ENCODE measurements at regions not wholly inside any gene's neighbourhood (a gene's known extent, or its start where the extent isn't known, plus 50 kb on each side); places are given as distances from the start of the nearest gene placed in this dataset.

DNA sequence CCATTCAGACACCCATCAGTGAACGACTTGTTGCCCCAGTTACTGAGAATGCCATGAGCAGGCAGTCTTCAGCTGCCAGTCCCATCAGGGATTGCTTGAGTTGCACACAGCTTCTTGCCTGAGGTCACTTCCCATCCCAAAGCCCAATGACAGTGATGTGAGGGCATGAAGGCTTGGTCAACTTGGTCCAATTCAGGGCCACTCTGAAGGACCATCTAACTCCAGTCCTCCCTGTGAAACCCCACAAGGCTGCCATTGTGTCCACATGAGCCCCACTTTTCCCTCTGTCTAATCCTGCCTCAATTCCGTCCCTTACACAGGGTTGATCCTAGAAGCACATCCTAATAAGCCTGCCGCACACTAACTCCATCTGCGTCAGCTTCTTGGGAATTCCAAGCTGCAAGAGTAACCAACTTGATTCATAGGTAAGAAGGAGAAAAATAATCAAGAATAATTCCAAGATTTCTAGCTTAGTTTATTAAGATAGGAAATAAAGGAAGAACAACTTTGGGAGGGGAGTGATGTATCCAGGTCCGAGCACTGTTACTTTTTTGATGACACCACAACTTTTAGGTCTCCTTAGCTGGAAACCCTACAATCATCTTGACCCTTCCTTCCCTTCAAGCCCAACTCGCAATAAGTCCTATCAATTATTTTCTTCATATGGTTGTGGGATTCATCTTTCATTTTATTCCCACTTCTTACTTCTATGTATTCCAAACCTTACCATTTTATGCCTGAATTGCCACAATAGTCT is 110.9 kb downstream of the LRRC30 start:
- DNase-seq (ENCODE audit: insufficient read length, low spot score) (no peak), FAIRE-seq (no peak)

DNA sequence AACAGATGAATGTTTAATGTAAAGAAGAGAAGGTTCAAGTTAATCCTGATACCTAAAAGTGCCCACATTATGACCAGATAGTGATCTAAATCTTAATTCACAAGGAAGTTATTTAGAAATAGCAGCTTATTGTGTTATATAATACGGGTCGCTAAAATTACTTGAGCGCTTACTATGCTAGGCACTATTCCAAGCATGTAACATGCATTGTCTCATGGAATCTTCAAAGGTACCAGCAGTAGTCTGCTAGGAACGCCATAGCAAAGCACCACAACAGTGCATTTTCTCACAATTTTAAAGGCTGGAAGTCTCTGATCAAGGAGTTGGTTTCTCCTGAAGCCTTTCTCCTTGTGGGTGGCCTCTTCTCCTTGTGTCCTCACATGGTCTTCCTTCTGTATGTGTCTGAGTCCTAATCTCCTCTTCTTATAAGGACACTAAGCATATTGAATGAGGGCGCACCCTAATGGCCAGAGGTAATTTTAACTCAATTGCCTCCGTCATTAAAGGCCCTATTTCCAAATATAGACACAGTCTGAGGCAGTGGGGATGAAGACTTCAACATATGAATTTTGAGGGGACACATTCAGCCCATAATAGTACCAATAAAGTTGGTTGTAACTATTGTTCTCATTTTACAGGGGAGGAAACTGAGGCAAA is 118.4 kb downstream of the LRRC30 start:
- DNase-seq (ENCODE audit: insufficient read length, low spot score), result no peak
- FAIRE-seq, result no peak

DNA sequence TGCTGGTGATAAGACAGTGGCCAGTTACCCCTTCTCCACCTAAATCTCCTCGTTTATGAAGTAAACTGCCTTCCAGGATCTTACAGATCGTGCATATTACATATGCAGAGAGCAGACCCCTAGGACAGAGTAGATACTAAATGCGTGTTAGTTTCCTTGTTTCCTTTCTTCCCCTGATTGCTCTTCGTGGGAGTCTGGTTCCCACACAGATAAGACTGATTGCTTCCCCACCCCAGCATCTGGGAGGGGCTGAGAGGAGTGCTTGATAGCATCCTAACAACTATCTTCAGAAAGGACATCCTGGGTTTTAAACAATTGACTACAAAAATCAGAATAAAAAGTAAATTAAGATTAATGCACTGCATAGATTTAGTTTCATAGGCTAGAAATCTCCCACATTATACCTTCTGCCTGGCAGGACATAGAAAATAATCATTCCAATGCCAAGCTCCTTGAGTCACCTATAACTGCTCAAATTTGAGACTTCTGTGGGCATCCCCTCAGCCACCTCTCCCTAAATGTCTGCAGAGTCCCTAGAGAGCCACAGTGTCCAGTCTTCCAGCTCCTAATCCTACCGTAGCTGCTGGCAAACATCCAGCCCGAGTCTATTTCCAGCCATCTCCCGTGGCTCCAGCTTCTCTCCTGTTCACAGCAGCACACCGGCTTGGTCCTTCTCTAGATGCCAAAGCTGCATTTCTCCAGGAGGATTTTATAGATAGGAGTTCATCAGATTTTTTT is 128.3 kb downstream of the LRRC30 start:
- DNase-seq (ENCODE audit: insufficient read length, low spot score) (no peak), FAIRE-seq (no peak)

DNA sequence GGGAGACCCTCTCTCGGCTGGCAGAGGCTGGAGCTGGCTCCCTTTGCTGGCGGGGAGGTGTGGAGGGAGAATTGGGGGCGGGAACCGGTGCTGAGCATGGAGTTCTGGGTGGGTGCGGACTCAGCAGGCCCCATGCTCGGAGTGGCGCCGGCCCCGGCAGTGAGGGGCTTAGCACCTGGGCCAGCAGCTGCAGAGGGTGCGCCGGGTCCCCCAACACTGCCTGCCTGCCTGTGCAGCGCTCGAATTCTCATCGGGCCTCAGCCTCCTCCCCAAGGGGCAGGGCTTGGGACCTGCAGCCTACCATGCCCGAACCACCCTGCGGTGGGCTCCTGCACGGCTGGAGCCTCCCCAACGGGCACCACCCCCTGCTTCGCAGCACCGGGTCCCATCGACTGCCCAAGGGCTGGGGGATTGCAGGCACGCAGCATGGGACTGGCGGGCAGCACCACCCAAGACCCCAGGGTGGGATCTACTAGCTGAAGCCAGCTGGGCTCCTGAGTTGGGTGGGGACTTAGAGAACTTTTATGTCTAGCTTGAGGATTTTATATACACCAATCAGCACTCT is 129.8 kb downstream of the LRRC30 start:
- DNase-seq (ENCODE audit: insufficient read length, low spot score) (no peak), FAIRE-seq (no peak)

DNA sequence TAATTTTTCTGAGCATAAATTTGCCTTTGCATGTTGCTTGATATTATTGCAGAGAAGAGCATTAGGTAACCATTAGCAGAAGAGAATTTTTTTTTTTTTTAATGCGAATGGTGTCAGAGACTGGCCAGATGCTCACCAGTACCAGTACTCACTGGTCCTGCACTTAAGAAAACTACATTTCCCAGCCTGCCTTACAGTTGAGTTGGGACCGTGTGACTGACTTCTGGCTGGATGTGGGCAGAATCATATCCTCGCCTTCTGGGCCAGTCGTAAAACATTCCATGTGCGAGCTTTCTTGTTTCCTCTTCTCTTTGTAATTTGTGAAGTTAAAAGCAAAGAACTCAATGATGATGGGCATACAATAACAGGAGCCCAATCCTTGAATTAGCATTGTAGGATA is 132.4 kb downstream of the LRRC30 start:
- DNase-seq (ENCODE audit: insufficient read length, low spot score), result no peak
- FAIRE-seq, result no peak

DNA sequence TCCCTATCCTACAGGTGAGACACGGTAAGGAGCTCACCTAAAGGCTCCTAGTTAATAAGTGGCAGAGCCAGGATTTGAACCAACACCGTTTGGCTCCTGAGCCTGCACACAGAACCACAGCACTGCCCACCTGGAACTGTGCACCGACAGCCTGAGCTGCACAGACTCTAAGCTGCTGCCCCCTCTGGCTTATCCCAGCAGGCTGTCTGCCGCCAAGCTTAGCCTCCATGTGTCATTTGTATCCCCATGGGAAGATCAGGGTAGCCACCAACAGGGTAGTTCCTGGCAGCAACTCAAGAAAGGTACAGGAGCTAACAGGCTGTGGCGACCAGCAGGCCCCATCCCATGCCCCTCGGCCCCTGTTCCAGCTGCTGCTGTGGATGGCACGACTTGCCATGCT is 135.7 kb downstream of the LRRC30 start:
- no peak for FAIRE-seq

DNA sequence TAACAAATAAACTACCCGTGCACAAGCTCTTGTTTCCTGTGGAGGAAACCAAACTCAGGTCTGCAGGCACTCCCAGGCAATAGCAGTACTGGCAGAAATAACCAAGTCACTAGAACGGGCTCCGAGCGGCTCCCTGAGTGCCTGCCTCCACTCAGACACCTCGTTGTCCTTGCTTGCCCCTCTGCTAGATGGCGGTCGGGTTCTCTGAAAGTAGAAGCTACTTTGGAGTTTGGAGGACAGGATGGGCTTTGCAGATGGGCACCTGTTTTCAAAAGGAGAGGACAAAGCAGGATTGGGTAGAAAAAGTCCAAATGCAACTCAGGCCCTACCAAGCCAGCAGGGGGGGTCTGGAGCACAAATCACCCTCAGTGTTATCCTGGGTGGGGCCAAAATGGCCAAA is 136.4 kb downstream of the LRRC30 start:
- no peak for DNase-seq (ENCODE audit: insufficient read length, low spot score)
- FAIRE-seq, result no peak

More for the DNA sequence above, 135.7 kb downstream of the LRRC30 start:
- no peak for DNase-seq (ENCODE audit: insufficient read length, low spot score)

DNA sequence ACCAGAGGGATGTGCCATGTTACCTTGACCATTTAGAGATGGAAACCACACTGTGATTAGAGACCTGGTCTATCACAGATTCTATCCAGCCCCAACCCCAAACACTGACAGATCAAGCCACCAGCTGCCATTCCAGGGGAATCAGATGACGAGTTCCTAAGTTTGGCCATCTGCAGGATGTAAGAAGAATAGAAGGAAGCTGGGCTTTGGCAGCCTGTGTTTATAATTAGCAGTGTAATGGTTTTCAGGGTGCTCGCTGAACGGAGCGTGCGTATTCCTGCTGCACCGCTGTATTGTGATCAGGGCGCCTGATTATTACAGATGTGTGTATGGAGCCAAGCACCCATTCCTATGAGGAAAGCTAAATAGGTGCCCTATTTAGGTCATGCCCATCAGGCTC is 138.1 kb downstream of the LRRC30 start:
- DNase-seq (ENCODE audit: insufficient read length, low spot score), result no peak
- no peak for FAIRE-seq

DNA sequence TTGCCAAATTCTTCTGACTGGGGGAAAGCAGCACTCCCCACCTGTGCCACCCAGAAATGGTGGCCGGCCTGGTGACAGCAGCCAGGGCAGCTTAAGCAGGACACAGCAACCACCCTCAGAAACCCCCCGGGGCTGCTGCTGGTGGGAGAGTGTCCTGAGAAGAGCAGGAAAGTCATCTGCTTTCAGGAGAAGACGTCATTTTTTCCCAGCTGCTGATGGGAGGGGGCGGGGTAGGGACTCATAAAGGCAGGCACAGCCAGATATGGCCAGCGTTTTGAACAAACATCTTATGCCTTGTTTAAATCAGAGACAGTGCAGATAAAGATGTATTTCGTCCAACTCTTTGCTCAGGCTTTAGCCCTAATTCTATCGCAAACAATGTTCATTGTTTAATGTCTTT is 139.5 kb downstream of the LRRC30 start:
- DNase-seq (ENCODE audit: insufficient read length, low spot score), result no peak
- no peak for FAIRE-seq

DNA sequence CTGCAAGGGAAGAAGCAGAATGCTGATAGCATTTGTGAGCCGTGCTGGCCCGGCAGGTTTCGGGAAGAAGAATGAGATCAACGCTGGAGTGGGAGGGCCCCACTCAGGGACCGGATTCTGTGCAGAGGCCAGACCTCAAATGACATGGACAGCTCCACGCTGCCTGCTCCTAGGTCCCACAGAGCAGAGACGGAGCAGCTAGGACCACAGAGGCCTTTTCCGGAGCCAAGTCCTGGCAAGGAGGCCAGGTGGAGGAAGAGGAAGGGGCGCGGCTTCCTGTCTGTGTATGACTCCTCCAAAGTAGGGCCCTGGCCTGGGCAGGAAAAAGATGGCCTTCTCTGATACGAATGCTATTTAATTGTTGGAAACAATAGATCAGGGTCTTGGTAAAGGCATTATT is 139.9 kb downstream of the LRRC30 start:
- no peak for FAIRE-seq
- DNase-seq (ENCODE audit: insufficient read length, low spot score), result no peak

DNA sequence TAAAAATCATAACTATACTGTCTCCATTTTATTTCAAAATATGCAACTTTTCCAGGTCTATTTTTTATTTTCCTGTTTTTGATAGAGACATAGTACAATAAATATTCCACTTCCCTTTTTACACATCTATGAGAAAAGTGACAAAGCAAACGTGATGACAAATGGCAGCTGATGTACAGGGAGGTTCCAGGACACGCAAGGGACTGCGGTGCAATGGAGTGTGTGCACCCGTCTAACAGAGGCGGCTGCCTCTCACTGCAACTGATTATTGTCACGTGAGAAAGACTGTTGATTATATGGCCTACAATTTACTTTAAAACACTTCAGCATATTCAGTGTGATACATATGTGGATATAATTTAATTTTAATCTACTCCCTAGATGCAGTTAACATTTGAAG is 142.6 kb downstream of the LRRC30 start:
- FAIRE-seq, result no peak
- no peak for DNase-seq (ENCODE audit: insufficient read length, low spot score)

DNA sequence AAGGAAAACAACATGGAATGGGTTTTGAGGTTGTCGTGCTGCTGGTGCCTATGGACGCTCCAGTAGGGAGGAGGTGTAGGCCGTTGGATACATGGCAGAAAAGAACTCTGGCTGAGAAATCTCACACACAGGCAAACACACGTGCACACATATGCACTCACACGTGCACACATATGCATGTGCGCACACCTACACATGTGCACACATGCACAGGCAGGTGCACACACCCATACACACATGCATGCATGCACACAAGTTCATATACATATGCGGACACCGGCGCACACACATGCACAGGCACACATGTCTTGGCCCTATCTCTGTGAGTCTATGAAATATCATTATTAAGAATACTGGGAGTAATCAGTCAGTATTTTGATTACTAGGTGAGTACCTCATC is 150.4 kb downstream of the LRRC30 start:
- FAIRE-seq, result no peak
- no peak for DNase-seq (ENCODE audit: insufficient read length, low spot score)

DNA sequence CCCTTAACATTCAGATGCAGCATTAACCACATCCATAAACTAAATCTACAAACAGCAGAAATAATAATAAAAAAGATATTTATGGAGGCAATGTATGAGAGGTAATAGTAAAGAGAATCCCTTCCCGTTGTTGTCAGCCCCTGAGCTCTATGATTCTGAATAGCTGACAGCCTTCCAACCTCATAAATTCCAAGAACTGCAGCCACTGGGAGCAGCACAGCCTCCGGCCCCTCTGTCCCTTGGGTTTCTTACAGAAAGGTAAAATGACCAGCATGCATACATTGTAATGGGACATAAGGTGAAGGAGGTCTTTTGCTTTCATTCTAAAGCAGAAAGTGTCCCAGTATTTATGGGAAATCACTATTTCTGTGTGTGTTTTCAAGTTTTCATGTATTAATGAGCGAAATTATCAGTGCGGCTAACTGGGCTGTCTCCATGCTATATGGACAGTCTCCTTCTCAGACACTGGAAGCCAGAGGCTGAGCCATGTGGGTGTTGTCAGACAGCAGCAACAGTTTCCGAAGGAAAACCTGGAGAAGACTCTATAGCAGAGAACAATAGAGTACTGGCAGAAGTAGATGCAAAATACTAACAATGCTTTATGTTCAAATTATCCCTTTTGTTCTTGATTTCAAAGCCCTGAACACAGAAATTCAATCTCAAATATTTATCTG is 151.6 kb downstream of the LRRC30 start:
- DNase-seq (ENCODE audit: insufficient read length, low spot score) (no peak), FAIRE-seq (no peak)

DNA sequence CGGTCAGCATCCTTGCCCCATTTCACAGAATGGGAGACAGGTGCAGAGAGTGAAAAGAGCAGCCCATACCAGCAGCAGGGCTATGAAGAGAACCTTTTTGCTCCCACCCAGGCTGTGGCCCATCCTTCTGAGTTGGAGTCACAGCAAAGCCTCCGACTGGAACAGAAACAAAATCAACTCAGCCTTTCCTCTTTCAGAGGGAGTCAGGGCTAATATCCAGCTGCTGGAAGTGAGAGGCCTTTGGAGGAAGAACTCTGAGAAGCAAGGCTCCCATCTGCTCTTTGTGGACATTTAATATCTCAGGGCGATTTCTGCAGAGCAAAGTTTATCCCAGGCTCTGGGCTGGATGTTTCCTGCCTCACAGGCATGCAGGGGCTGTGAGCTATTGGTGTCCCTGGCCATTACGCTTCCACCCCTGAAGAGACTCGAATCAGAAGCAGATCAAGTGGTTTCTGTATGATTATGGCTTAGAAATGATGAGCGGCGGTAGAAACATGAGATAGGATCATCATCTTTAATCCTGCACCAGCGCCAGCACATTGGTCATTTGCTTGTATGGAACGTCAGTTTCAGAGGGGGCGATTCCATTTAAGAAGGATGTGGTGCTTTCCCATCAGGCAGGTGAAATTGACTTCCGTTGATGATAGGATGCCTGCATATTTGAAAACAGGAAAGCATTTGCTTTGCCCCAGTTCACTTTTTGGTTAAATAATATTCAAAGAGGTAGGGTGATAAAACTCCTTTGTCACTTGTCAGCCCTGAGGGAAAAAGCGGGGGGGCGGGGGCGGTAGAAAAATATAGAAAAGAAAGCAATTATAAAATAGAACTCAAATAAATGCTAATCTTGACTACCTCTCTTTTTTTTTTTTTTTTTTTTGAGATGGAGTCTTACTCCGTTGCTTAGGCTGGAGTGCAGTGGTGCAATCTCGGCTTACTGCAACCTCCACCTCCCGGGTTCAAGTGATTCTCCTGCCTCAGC is 152.4 kb downstream of the LRRC30 start:
- no peak for DNase-seq (ENCODE audit: insufficient read length, low spot score)
- no peak for FAIRE-seq

DNA sequence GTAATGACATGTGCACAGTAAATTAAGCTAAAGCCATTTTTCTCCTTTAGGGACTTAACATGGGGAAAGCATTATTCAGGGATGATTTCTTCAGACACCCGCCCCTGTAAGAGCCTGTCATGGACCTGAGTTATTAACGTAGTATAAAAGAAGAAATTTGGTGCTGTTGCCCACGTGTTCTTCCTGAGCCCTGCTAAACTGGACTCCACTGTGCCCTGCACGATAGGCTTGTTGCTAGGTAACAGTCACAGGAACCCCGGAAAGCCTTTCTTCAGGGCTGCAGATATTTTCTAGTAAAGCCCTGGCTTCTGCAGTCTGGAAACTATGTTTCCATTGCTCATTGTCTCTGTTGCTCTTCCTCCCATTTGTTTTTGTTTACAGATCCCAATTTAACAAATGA is 157.9 kb downstream of the LRRC30 start:
- FAIRE-seq, result no peak
- DNase-seq (ENCODE audit: insufficient read length, low spot score), result no peak

DNA sequence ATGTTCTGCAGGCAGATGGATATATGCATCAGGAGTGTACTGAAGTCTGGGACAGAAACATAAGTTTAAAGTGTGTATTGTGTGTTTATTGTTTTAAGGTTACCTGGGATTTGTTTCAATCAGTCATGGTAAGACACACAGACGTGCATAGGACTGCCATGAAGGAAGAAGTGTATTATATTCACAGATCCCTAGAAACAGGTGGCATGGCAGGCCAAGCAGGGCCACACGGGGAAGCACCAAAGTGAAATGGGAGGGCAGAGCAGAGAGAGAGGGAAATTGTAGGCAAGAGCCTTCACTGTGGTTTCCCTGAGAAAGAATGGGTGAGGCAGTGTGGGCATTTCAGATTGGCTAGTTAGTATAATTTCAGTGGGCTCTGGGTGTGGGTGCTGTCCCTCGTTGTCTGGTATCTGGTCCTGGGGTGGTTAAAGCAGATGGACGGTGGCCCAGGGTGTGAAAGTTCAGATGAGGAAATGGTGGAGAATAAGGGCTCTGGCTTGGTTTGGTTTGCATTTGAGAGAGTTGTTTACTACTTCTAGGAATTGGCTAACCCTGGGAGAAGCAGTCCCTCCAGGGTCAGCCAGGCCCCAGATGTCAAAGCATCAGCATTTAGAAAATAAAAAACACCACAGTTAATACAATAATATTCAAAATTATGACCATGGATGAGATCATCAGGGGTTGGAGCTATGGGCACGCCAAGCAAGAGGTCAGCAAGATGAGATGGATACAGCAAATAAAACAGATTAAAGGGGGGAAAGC is 160.0 kb downstream of the LRRC30 start:
- FAIRE-seq (no peak), DNase-seq (ENCODE audit: insufficient read length, low spot score) (no peak)

DNA sequence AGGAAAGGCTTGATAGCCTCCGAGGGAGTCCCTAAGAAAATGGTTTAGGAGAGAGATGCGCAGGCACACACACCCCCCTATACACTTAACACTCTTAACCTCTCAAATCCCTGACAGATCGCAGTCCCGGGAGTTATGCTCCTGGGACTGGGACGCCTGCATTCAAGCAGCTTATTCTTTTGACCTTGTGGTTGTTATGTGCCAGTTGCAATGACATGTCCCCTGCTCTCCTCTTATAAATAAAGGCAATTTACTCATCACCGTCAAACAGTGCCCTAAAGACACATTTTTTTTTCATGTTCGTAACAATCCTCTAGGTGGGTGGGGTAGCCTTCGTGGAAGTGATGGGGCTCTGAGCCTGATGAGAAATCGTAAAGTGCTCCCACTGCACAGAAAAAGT is 162.2 kb downstream of the LRRC30 start:
- DNase-seq (ENCODE audit: insufficient read length, low spot score), result no peak
- no peak for FAIRE-seq

DNA sequence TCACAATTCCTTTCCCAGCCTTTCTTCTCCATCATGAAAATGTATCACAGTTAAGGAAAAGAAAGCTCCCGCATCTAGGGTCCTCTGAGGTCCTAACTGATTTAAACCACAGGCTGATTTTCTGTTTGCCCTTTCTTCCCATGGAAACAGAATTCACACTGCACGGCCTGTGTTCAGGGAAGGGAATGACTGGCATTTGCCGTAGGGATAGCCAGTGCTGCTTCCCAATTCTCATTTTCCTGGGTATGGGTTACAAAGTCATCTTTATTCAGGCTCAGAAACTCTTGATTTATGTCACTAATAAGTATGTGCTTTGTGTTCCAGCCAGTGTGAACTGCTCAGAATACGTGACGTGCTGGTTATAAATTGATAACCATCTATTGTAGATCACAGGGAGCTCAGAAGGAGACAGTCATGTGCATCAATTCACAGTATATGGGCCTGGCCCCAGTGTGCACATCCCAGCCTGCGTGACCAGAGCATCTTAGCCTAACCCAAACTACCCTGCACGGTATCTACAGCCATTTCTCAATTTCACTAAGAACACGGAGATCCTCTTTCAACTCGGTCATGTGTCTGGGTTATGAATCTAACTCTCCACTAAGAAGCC is 163.3 kb downstream of the LRRC30 start:
- DNase-seq (ENCODE audit: insufficient read length, low spot score) (no peak), FAIRE-seq (no peak)

DNA sequence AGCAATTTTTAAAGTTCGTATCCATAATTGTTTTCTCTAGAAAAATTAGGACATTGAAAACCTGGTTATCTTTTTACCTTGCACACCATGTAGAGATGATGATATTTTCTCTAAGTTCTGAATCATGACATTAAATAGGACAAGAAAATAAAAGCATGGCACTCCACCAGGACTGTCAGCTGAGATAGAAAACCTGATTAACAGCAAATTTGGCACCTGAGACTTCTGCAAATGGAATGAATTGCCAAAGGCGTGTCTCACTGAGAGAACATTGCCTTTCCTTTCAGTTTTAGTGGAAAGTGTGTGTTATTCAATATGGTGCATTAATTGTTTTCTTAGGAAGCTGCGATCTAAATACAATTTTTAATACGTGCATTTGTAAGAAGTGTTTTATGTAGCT is 164.7 kb downstream of the LRRC30 start:
- DNase-seq (ENCODE audit: insufficient read length, low spot score) (no peak), FAIRE-seq (no peak)
